Fibroblast of lung (primary cell): ENCODE measurements at regions not wholly inside any gene's neighbourhood (a gene's known extent, or its start where the extent isn't known, plus 50 kb on each side); places are given as distances from the start of the nearest gene placed in this dataset.

Source experiments
- DNase-seq, 2 donors: peaks; one replicate each; pipeline versions ENCODE4 v3.0.0 to v3.0.0-alpha.2; 2010; ENCODE audit warnings: low read depth in 2 of 2
- H2AFZ ChIP-seq: 2 replicates; pipeline ENCODE4 v1.5.1; 2012; ENCODE audit warnings: low read length, control low read depth, inconsistent platforms
- H3K27ac ChIP-seq: 2 replicates; pipeline ENCODE4 v1.5.1; 2011; ENCODE audit warnings: low read length, control low read depth; ENCODE audit not compliant: insufficient read depth
- H3K27me3 ChIP-seq: 2 replicates; pipeline ENCODE4 v1.5.1; 2011; ENCODE audit warnings: mild to moderate bottlenecking, low read length; ENCODE audit not compliant: control insufficient read depth, insufficient read depth
- H3K36me3 ChIP-seq: 2 replicates; pipeline ENCODE4 v1.5.1; 2011; ENCODE audit warnings: low read length; ENCODE audit not compliant: control insufficient read depth, insufficient read depth
- H3K4me1 ChIP-seq: 2 replicates; pipeline ENCODE4 v1.5.1; 2011; ENCODE audit warnings: low read length; ENCODE audit not compliant: control insufficient read depth, insufficient read depth; ENCODE audit errors: extremely low read depth
- H3K4me2 ChIP-seq: 2 replicates; pipeline ENCODE4 v1.5.1; 2011; ENCODE audit warnings: low read length, control low read depth; ENCODE audit not compliant: insufficient read depth; ENCODE audit errors: extremely low read depth
- H3K4me3 ChIP-seq, 4 experiments: fragments of 200-600 bp in 1 of 4; sonication (generic) in 1 of 4; replicated peaks in 1 of 4; 2 replicates each; pipeline ENCODE4 v1.5.1; 2011 to 2016; ENCODE audit warnings: low read length in 4 of 4, low read depth in 3 of 4, mild to moderate bottlenecking in 3 of 4, control low read depth in 2 of 4, inconsistent platforms in 1 of 4, mixed read lengths in 1 of 4; ENCODE audit not compliant: insufficient read depth in 1 of 4; ENCODE audit errors: control extremely low read depth in 1 of 4
- H3K79me2 ChIP-seq: 2 replicates; pipeline ENCODE4 v1.5.1; 2012; ENCODE audit warnings: mild to moderate bottlenecking, low read length, inconsistent platforms; ENCODE audit not compliant: control insufficient read depth, insufficient read depth
- H3K9ac ChIP-seq: 2 replicates; pipeline ENCODE4 v1.5.1; 2011; ENCODE audit warnings: mild to moderate bottlenecking, low read length, control low read depth; ENCODE audit not compliant: insufficient read depth
- H3K9me3 ChIP-seq: 2 replicates; pipeline ENCODE4 v1.5.1; 2012; ENCODE audit warnings: low read depth, low read length; ENCODE audit not compliant: control insufficient read depth, insufficient read depth
- H4K20me1 ChIP-seq: 2 replicates; pipeline ENCODE4 v1.5.1; 2011; ENCODE audit warnings: low read length; ENCODE audit not compliant: control insufficient read depth, insufficient read depth; ENCODE audit errors: extremely low read depth
- CTCF ChIP-seq, 2 donors: IDR thresholded peaks in 1 of 2; conservative IDR thresholded peaks in 1 of 2; 1 replicate in 1 of 2; 2 replicates in 1 of 2; pipeline ENCODE4 v1.5.1; 2011 to 2012; ENCODE audit warnings: low read length in 2 of 2, control low read depth in 1 of 2, inconsistent platforms in 1 of 2, low read depth in 1 of 2, mild to moderate bottlenecking in 1 of 2
- EZH2 ChIP-seq: IDR thresholded peaks from 2 replicates; pipeline ENCODE4 v1.5.1; 2012; ENCODE audit warnings: low read length, control low read depth, mild to moderate bottlenecking; ENCODE audit errors: missing control alignments

GRCh38 chr2:100677611-100678185 lies 114.9 kb downstream of the PDCL3 start:
- H3K9ac ChIP-seq = no peak overlapping the region

GRCh38 chr2:100679211-100679610 lies 116.4 kb downstream of the PDCL3 start:
- no peak for DNase-seq
- H4K20me1 ChIP-seq = no peaks in the 10 kb centered on the region
- H2AFZ ChIP-seq = no peak overlapping the region
- no peaks in the 10 kb centered on the region for H3K9me3 ChIP-seq
- no peaks in the 10 kb centered on the region for H3K36me3 ChIP-seq
- H3K27me3 ChIP-seq = peaks cover 6% of the 10 kb centered on the region
- no peak overlapping the region for H3K27ac ChIP-seq
- H3K9ac ChIP-seq = no peak overlapping the region
- H3K4me1 ChIP-seq = no peaks in the 10 kb centered on the region
- no peak overlapping the region for H3K4me2 ChIP-seq
- H3K4me3 ChIP-seq = no peak overlapping the region
- TF ChIP-seq EZH2 = no peak
- no peak for TF ChIP-seq CTCF (conservative IDR thresholded peaks at IDR 0.05 in 1 of 2, IDR thresholded peaks at IDR 0.05 in 1 of 2; ENCODE audit: low read depth in 1 of 2, low read length in 2 of 2)
- no peaks in the 10 kb centered on the region for H3K79me2 ChIP-seq

More at GRCh38 chr2:100677611-100678185, 114.9 kb downstream of the PDCL3 start:
- Histone ChIP-seq H2AFZ (no peak overlapping the region), H3K36me3 (no peaks in the 10 kb centered on the region), H3K4me1 (no peaks in the 10 kb centered on the region), H3K79me2 (no peaks in the 10 kb centered on the region), H3K27me3 (peaks cover 4% of the 10 kb centered on the region), H4K20me1 (no peaks in the 10 kb centered on the region), H3K4me3 (no peak overlapping the region), H3K27ac (no peak overlapping the region), H3K4me2 (no peak overlapping the region), H3K9me3 (no peaks in the 10 kb centered on the region)
- no peak for DNase-seq
- no peak for TF ChIP-seq EZH2
- no peak for TF ChIP-seq CTCF (conservative IDR thresholded peaks at IDR 0.05 in 1 of 2, IDR thresholded peaks at IDR 0.05 in 1 of 2; ENCODE audit: low read depth in 1 of 2, low read length in 2 of 2)

GRCh38 chr2:100682536-100682935 lies 119.7 kb downstream of the PDCL3 start:
- Histone ChIP-seq H3K9ac (no peak overlapping the region), H3K79me2 (no peaks in the 10 kb centered on the region), H4K20me1 (no peaks in the 10 kb centered on the region), H3K27me3 (peaks cover 2% of the 10 kb centered on the region), H3K36me3 (no peaks in the 10 kb centered on the region), H3K27ac (no peak overlapping the region), H3K4me2 (no peak overlapping the region), H3K4me3 (no peak overlapping the region), H2AFZ (no peak overlapping the region), H3K4me1 (no peaks in the 10 kb centered on the region), H3K9me3 (no peaks in the 10 kb centered on the region)
- TF ChIP-seq EZH2 (no peak), CTCF (conservative IDR thresholded peaks at IDR 0.05 in 1 of 2, IDR thresholded peaks at IDR 0.05 in 1 of 2; ENCODE audit: low read depth in 1 of 2, low read length in 2 of 2) (no peak)
- no peak for DNase-seq
